HG03064 (cell line): ENCODE measurements at regions not wholly inside any gene's neighbourhood (a gene's known extent, or its start where the extent isn't known, plus 50 kb on each side); places are given as distances from the start of the nearest gene placed in this dataset.

Experiments used
- ATAC-seq: cut with Tn5 transposase; IDR thresholded peaks from one replicate; pipeline ENCODE4 v1.9.1; 2021; ENCODE audit warnings: low read depth; ENCODE audit not compliant: unreplicated experiment

GRCh38 chr7:46707973-46708372 is 786.9 kb upstream of the IGFBP3 start:
- no peak for ATAC-seq

GRCh38 chr7:46705386-46706255 is 784.5 kb upstream of the IGFBP3 start:
- no peak for ATAC-seq

GRCh38 chr7:46696741-46697140 is 775.7 kb upstream of the IGFBP3 start:
- ATAC-seq, result no peak

- ATAC-seq, result no peak
Measured at GRCh38 chr7:46695051-46695708, 774.1 kb upstream of the IGFBP3 start.

- ATAC-seq, result no peak
Measured at GRCh38 chr7:46694058-46694457, 773.0 kb upstream of the IGFBP3 start.

GRCh38 chr7:46687203-46687602 is 766.1 kb upstream of the IGFBP3 start:
- no peak for ATAC-seq

- ATAC-seq, result no peak
Measured at GRCh38 chr7:46685051-46685450, 764.0 kb upstream of the IGFBP3 start.

GRCh38 chr7:46682836-46683624 is 762.0 kb upstream of the IGFBP3 start:
- ATAC-seq, result no peak

GRCh38 chr7:46681865-46682503 is 760.9 kb upstream of the IGFBP3 start:
- no peak for ATAC-seq

- no peak for ATAC-seq
Measured at GRCh38 chr7:46680147-46680546, 759.1 kb upstream of the IGFBP3 start.

- ATAC-seq, result no peak
Measured at GRCh38 chr7:46679671-46680070, 758.6 kb upstream of the IGFBP3 start.

GRCh38 chr7:46678421-46678820 is 757.3 kb upstream of the IGFBP3 start:
- no peak for ATAC-seq

GRCh38 chr7:46675456-46675855 is 754.4 kb upstream of the IGFBP3 start:
- ATAC-seq, result no peak

GRCh38 chr7:46672861-46673260 is 751.8 kb upstream of the IGFBP3 start:
- no peak for ATAC-seq

GRCh38 chr7:46671108-46671769 is 750.2 kb upstream of the IGFBP3 start:
- ATAC-seq, result no peak

- ATAC-seq, result no peak
Measured at GRCh38 chr7:46669028-46669427, 748.0 kb upstream of the IGFBP3 start.

- no peak for ATAC-seq
Measured at GRCh38 chr7:46664453-46664852, 743.4 kb upstream of the IGFBP3 start.

- ATAC-seq, result no peak
Measured at GRCh38 chr7:46663025-46663424, 742.0 kb upstream of the IGFBP3 start.

- ATAC-seq, result no peak
Measured at GRCh38 chr7:46661431-46661830, 740.4 kb upstream of the IGFBP3 start.

- no peak for ATAC-seq
Measured at GRCh38 chr7:46660402-46660980, 739.4 kb upstream of the IGFBP3 start.
